Stomach smooth muscle (tissue), 2 donors: ENCODE measurements at regions not wholly inside any gene's neighbourhood (a gene's known extent, or its start where the extent isn't known, plus 50 kb on each side); places are given as distances from the start of the nearest gene placed in this dataset.

ENCODE experiments used
- H3K27ac ChIP-seq: one replicate; pipeline ENCODE4 v1.7.0; 2013; ENCODE audit warnings: mild to moderate bottlenecking, low read length, inconsistent platforms
- H3K27me3 ChIP-seq, 2 donors: one replicate each; pipeline ENCODE4 v1.7.0; 2013; ENCODE audit warnings: low read length in 2 of 2; ENCODE audit not compliant: insufficient read depth in 2 of 2, control insufficient read depth in 1 of 2
- H3K36me3 ChIP-seq, 2 donors: one replicate each; pipeline ENCODE4 v1.7.0; 2013; ENCODE audit warnings: low read length in 2 of 2; ENCODE audit not compliant: control insufficient read depth in 2 of 2, insufficient read depth in 2 of 2
- H3K4me1 ChIP-seq: one replicate; pipeline ENCODE4 v1.7.0; 2013; ENCODE audit warnings: low read length; ENCODE audit not compliant: control insufficient read depth, insufficient read depth
- H3K4me3 ChIP-seq, 2 donors: one replicate each; pipeline ENCODE4 v1.7.0; 2013; ENCODE audit warnings: low read length in 2 of 2
- H3K9ac ChIP-seq, 2 donors: one replicate each; pipeline ENCODE4 v1.7.0; 2013; ENCODE audit warnings: low read length in 2 of 2, mild to moderate bottlenecking in 1 of 2
- H3K9me3 ChIP-seq, 2 donors: one replicate each; pipeline ENCODE4 v1.7.0; 2013; ENCODE audit warnings: low read length in 2 of 2; ENCODE audit not compliant: control insufficient read depth in 2 of 2
- donor health status: healthy.
- donor health status: Pancreatic carcinoma.

DNA sequence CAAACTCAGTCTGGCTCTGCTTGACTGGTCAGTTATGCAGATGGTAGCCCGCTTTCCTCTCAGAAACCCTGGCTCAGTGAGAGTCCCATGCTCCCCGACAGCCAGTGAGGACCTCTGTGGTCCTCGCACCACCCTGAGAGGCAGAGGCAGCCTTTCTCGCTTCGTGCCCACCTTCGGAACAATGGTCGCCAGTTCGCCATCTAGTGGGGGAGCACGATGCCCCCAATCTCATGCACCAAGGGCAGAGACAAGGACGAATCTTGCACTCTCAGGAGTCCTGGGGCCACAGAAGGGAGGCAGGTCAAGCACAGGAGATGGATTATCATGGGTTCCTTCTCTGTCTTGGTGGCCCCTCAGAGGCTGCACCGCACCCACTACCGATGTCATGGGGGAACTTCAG lies 75.2 kb downstream of the RHCG start:
- H3K9me3 ChIP-seq, result no peaks in the 10 kb centered on the region
- no peaks in the 10 kb centered on the region for H3K36me3 ChIP-seq
- H3K27me3 ChIP-seq, result peaks cover 37 to 56% of the 10 kb centered on the region in 2 donors
- peaks cover 6% of the 10 kb centered on the region for H3K4me1 ChIP-seq
- no peak overlapping the region for H3K27ac ChIP-seq
- no peak overlapping the region for H3K4me3 ChIP-seq
- H3K9ac ChIP-seq, result no peak overlapping the region

DNA sequence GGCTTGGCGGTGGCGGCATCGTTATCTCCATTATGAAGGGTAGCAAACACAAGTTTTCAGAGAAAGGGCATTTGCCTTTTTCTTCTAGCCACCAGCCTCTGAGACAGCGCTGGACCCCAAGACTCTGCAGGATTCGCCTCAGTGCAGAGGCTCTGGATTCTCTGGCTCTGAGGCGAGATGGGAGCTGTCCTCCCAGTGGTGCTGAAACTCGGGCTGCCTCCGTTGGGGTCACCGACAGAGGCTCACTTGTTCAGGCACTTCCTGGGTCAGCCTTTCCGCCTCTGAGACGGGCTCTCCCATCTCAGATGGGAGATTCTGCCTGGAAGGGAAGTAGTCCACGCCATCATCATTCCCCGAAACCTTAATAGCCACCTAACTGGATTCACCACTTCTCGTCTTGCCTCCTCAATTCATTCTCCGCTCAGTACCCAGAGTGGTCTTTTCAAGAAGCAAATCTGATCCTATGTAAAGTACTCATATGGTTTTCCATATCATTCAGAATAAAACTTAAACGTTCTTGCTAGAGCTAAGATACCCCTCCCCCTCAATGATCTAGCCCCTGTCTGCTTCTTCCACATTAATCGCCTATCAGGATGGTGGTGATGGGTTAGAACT lies 76.9 kb downstream of the RHCG start:
- Histone ChIP-seq H3K9me3 (no peaks in the 10 kb centered on the region), H3K9ac (no peak overlapping the region), H3K27me3 (peaks cover 47 to 62% of the 10 kb centered on the region in 2 donors), H3K4me3 (no peak overlapping the region), H3K36me3 (no peaks in the 10 kb centered on the region), H3K27ac (no peak overlapping the region), H3K4me1 (peaks cover 10% of the 10 kb centered on the region)

GRCh38 chr15:89417206-89417725 lies 79.1 kb downstream of the RHCG start:
- peaks cover 60 to 75% of the 10 kb centered on the region in 2 donors for H3K27me3 ChIP-seq
- H3K4me3 ChIP-seq, result no peak overlapping the region
- H3K4me1 ChIP-seq, result peaks cover 8% of the 10 kb centered on the region
- no peak overlapping the region for H3K9ac ChIP-seq
- no peak overlapping the region for H3K27ac ChIP-seq
- no peaks in the 10 kb centered on the region for H3K36me3 ChIP-seq
- no peaks in the 10 kb centered on the region for H3K9me3 ChIP-seq

GRCh38 chr15:89416339-89417183 lies 79.8 kb downstream of the RHCG start:
- H3K27me3 ChIP-seq, result peaks cover 66 to 78% of the 10 kb centered on the region in 2 donors
- H3K27ac ChIP-seq, result no peak overlapping the region
- no peak overlapping the region for H3K4me3 ChIP-seq
- H3K4me1 ChIP-seq, result peaks cover 8% of the 10 kb centered on the region
- H3K36me3 ChIP-seq, result no peaks in the 10 kb centered on the region
- H3K9ac ChIP-seq, result no peak overlapping the region
- H3K9me3 ChIP-seq, result no peaks in the 10 kb centered on the region

DNA sequence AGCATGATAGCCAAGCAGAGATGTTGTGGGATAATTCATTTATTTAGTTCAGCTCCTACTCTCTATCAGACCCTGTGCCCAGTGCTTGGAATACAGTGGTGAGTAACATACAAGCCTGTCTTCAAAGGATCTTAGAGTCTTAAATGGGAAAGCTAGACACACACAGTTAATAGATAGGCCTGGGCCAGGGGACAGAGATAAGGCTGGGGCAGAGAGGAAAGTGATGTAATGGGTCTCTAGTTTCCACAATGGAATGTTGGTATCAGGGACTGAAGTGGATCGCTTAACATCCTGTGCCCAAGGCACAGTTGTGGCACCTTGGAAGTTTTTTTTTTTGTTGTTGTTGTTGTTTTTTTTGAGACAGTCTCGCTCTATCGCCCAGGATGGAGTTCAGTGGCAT lies 79.9 kb upstream of the POLG start:
- Histone ChIP-seq H3K27me3 (peaks cover 77 to 79% of the 10 kb centered on the region in 2 donors), H3K4me3 (no peak overlapping the region), H3K27ac (no peak overlapping the region), H3K9ac (no peak overlapping the region), H3K4me1 (peaks cover 9% of the 10 kb centered on the region), H3K36me3 (no peaks in the 10 kb centered on the region), H3K9me3 (no peaks in the 10 kb centered on the region)

GRCh38 chr15:89413877-89414276 lies 79.3 kb upstream of the POLG start:
- Histone ChIP-seq H3K4me3 (no peak overlapping the region), H3K9me3 (no peaks in the 10 kb centered on the region), H3K4me1 (peaks cover 14% of the 10 kb centered on the region), H3K27ac (no peak overlapping the region), H3K27me3 (peaks cover 81 to 82% of the 10 kb centered on the region in 2 donors), H3K9ac (no peak overlapping the region), H3K36me3 (no peaks in the 10 kb centered on the region)

DNA sequence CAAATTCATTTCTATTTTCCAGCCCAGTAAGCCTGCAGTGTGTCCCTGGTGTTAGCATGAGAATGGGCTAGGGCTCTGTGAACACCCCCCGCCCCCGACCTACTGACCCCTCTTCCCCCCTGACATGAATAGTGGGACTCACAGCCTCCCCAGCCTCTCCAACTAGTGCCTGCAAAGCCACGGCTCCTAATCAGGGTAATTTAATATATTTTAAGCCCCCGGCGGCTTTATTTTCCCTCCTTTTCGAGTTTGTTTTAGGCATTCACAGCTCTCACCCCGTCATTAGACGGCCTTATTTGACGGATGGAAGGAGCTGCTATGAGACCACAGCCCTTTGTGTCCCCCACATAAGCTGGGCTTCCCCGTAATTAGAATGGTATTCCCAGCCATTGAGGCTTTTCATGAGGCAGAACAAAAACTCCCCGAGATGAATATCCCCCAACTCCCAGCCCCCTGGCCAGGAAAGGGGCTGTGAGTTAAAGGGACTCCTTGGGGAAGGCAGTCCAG lies 78.3 kb upstream of the POLG start:
- Histone ChIP-seq H3K27me3 (peaks cover 80 to 87% of the 10 kb centered on the region in 2 donors), H3K36me3 (no peaks in the 10 kb centered on the region), H3K9ac (no peak overlapping the region)

DNA sequence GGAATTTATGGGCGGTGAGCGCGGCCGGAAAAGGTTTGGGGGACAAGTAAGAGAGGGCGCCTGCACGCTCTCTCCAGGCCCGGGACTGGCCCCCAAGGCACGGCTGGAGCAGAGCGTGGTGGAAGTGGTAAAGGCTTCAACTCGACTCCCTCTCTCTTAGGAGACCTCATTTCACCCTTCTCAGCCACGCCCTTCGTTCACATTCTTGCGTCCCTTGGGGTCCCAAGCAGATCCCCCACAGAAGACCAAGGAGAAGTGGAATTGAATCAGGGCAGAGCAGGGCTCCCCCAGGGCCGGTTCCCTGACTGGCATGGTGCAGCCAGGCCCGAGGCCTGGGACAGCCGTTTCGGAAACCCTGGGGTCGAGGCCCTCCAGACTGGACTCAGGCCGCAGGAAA lies 75.4 kb upstream of the POLG start:
- Histone ChIP-seq H3K9ac (no peak overlapping the region), H3K36me3 (no peaks in the 10 kb centered on the region), H3K27ac (no peak overlapping the region), H3K9me3 (no peaks in the 10 kb centered on the region), H3K27me3 (peaks cover 84 to 90% of the 10 kb centered on the region in 2 donors), H3K4me1 (peaks cover 27% of the 10 kb centered on the region), H3K4me3 (no peak overlapping the region)

More for the DNA sequence above, 78.3 kb upstream of the POLG start:
- no peaks in the 10 kb centered on the region for H3K9me3 ChIP-seq
- peaks cover 21% of the 10 kb centered on the region for H3K4me1 ChIP-seq
- no peak overlapping the region for H3K4me3 ChIP-seq
- no peak overlapping the region for H3K27ac ChIP-seq

DNA sequence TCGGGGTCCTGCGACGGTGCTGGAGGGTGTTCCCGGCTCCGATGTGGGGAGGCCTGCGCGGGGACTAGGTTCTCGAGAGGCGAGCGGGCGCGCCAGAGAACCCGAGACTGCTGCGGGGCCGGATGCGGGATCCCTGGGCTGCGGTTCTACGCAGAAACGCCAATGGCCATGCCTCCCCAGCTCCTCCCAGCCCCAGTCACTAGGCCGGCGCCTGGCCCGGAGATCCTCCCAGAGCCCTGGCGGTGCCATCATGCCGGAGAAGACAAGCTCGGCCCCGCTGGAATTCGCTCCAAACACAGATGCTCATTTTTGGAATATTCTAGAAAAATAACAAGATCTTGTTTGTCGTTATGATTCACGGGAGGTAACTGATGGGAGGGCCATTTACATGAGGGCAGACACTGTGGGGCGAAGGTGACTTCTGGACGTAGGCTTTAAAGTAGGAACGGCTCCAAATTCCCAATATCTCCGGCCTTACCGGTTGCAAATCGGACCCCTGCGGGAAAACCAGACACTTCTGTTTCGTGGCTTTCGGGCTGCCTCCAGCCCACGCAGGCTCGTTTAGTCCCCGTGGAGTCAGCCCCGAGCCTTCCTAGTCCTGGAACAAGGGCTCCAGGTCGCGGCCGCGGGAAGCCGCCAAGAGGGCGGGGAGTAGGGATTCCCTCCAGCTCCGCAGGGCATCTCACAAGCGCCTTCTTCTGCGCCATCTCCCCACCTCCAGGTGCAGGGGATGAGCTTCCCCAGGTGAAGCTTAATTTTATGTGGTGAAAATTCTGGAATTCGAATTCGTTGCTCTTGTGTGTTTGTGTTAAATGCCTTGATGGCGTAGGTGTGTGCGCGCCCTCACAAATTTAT lies 74.8 kb upstream of the POLG start:
- H3K36me3 ChIP-seq, result no peaks in the 10 kb centered on the region
- H3K27me3 ChIP-seq, result peaks cover 87 to 95% of the 10 kb centered on the region in 2 donors
- no peaks in the 10 kb centered on the region for H3K9me3 ChIP-seq
- peak overlapping the region; percentile 67 to 69 for H3K4me3 ChIP-seq
- H3K4me1 ChIP-seq, result peaks cover 27% of the 10 kb centered on the region
- H3K9ac ChIP-seq, result no peak overlapping the region
- H3K27ac ChIP-seq, result no peak overlapping the region
